IMR-90 (cell line): ENCODE measurements at regions not wholly inside any gene's neighbourhood (a gene's known extent, or its start where the extent isn't known, plus 50 kb on each side); places are given as distances from the start of the nearest gene placed in this dataset.

ENCODE experiments used
- ATAC-seq: fragments of 200-7000 bp; cut with Tn5 transposase; 2 replicates; pipeline ENCODE4 v1.9.1; 2020; ENCODE audit warnings: low read depth, mild to moderate bottlenecking, moderate library complexity
- BruUV-seq: library from RNA; stranded (reverse); fragments of 400-500 nt; replicated peaks from 2 replicates; lab custom pipeline; 2021; lab: Mats Ljungman, UMichigan
- CTCF ChIA-PET: fragments of 300-600 bp; formaldehyde crosslinking; extraction: SDS; loops from one replicate; lab custom pipeline; 2021; ENCODE audit warnings: antibody characterized with exemption; lab: Yijun Ruan, JAX
- POLR2A ChIA-PET: fragments of 300-600 bp; sonication (Branson Sonifier 250); formaldehyde crosslinking; loops from one replicate; lab custom pipeline; 2022; ENCODE audit warnings: antibody characterized with exemption; ENCODE audit not compliant: unreplicated experiment; lab: Charles Lee
- DNase-seq: peaks from one replicate; pipeline ENCODE4 v3.0.0; 2013
- H2AFZ ChIP-seq: replicated peaks from 2 replicates; pipeline ENCODE3; 2013; ENCODE audit warnings: low read length, mild to moderate bottlenecking; ENCODE audit not compliant: poor library complexity
- H2AK5ac ChIP-seq: 2 replicates; pipeline ENCODE4 v1.6.1; 2013; ENCODE audit warnings: low read depth, low read length, inconsistent platforms
- H2AK9ac ChIP-seq: replicated peaks from 2 replicates; pipeline ENCODE3; 2013; ENCODE audit warnings: mild to moderate bottlenecking, low read depth, low read length, moderate library complexity; ENCODE audit not compliant: poor library complexity
- H2BK120ac ChIP-seq: 2 replicates; pipeline ENCODE4 v1.6.1; 2013; ENCODE audit warnings: low read depth, low read length, inconsistent platforms
- H2BK15ac ChIP-seq: 3 replicates; pipeline ENCODE4 v1.6.1; 2013; ENCODE audit warnings: low read depth, low read length, inconsistent platforms
- H2BK20ac ChIP-seq: 2 replicates; pipeline ENCODE4 v1.6.1; 2013; ENCODE audit warnings: low read depth, mild to moderate bottlenecking, inconsistent platforms, low read length, moderate library complexity
- H2BK5ac ChIP-seq: 2 replicates; pipeline ENCODE4 v1.6.1; 2013; ENCODE audit warnings: mild to moderate bottlenecking, low read depth, low read length, inconsistent platforms; ENCODE audit not compliant: poor library complexity, severe bottlenecking
- H3K14ac ChIP-seq: replicated peaks from 2 replicates; pipeline ENCODE4 v1.6.1; 2013; ENCODE audit warnings: low read depth, low read length, inconsistent platforms
- H3K18ac ChIP-seq: 2 replicates; pipeline ENCODE4 v1.6.1; 2013; ENCODE audit warnings: low read depth, low read length, control low read depth
- H3K23ac ChIP-seq: 2 replicates; pipeline ENCODE4 v1.6.1; 2013; ENCODE audit warnings: low read depth, low read length, inconsistent platforms
- H3K27ac ChIP-seq: 2 replicates; pipeline ENCODE4 v1.5.1; 2013; ENCODE audit warnings: mild to moderate bottlenecking, control low read depth, low read length; ENCODE audit not compliant: insufficient read depth
- H3K27me3 ChIP-seq: 2 replicates; pipeline ENCODE4 v1.6.1; 2013; ENCODE audit warnings: low read length; ENCODE audit not compliant: control insufficient read depth, insufficient read depth
- H3K36me3 ChIP-seq: 2 replicates; pipeline ENCODE4 v1.6.1; 2013; ENCODE audit warnings: low read length, mixed read lengths; ENCODE audit not compliant: control insufficient read depth, insufficient read depth
- H3K4ac ChIP-seq: 2 replicates; pipeline ENCODE4 v1.6.1; 2013; ENCODE audit warnings: low read depth, low read length, inconsistent platforms
- H3K4me1 ChIP-seq: 2 replicates; pipeline ENCODE4 v1.6.1; 2013; ENCODE audit warnings: low read length, mixed read lengths; ENCODE audit not compliant: control insufficient read depth, insufficient read depth
- H3K4me2 ChIP-seq: 2 replicates; pipeline ENCODE4 v1.6.1; 2013; ENCODE audit warnings: low read depth, mild to moderate bottlenecking, control low read depth, low read length, moderate library complexity
- H3K4me3 ChIP-seq: 2 replicates; pipeline ENCODE4 v1.5.1; 2013; ENCODE audit warnings: low read depth, mild to moderate bottlenecking, control low read depth, low read length, moderate library complexity; ENCODE audit not compliant: insufficient read depth
- H3K56ac ChIP-seq: 2 replicates; pipeline ENCODE4 v1.6.1; 2013; ENCODE audit warnings: low read length, inconsistent platforms; ENCODE audit not compliant: insufficient read depth; ENCODE audit errors: extremely low read depth
- H3K79me1 ChIP-seq, 2 experiments: 2 replicates each; pipeline ENCODE4 v1.6.1; 2013; ENCODE audit warnings: low read length in 2 of 2, inconsistent platforms in 1 of 2, low read depth in 1 of 2
- H3K9ac ChIP-seq: 2 replicates; pipeline ENCODE4 v1.6.1; 2013; ENCODE audit warnings: low read depth, low read length, control low read depth
- H3K9me1 ChIP-seq: 2 replicates; pipeline ENCODE4 v1.6.1; 2013; ENCODE audit warnings: low read length, inconsistent platforms; ENCODE audit not compliant: insufficient read depth
- H3K9me3 ChIP-seq: 2 replicates; pipeline ENCODE4 v1.6.1; 2013; ENCODE audit warnings: low read length; ENCODE audit not compliant: control insufficient read depth, insufficient read depth
- H4K20me1 ChIP-seq: 2 replicates; pipeline ENCODE4 v1.6.1; 2013; ENCODE audit warnings: low read length, inconsistent platforms; ENCODE audit not compliant: insufficient read depth
- H4K5ac ChIP-seq: 2 replicates; pipeline ENCODE4 v1.6.1; 2013; ENCODE audit warnings: mild to moderate bottlenecking, low read depth, low read length, control low read depth
- H4K8ac ChIP-seq, 2 experiments: 2 replicates each; pipeline ENCODE4 v1.6.1; 2013; ENCODE audit warnings: low read depth in 2 of 2, low read length in 2 of 2, control low read depth in 1 of 2, inconsistent platforms in 1 of 2
- H4K91ac ChIP-seq: 2 replicates; pipeline ENCODE4 v1.6.1; 2013; ENCODE audit warnings: low read depth, low read length, inconsistent platforms; ENCODE audit not compliant: insufficient read depth
- CHD1 ChIP-seq: IDR thresholded peaks from 2 replicates; pipeline ENCODE4 v1.6.1; 2012; ENCODE audit warnings: low read depth, low read length, improper control_type of control experiment
- ELK1 ChIP-seq: fragments of 150-350 bp; IDR thresholded peaks from 2 replicates; pipeline ENCODE4 v1.6.1; 2016; ENCODE audit warnings: low read depth, mild to moderate bottlenecking, low read length, moderate library complexity, borderline replicate concordance
- MAFK ChIP-seq: IDR thresholded peaks from 2 replicates; pipeline ENCODE4 v1.6.1; 2012; ENCODE audit warnings: low read depth, low read length, improper control_type of control experiment
- MAZ ChIP-seq: IDR thresholded peaks from 2 replicates; pipeline ENCODE4 v1.6.1; 2012; ENCODE audit warnings: low read depth, mild to moderate bottlenecking, low read length, improper control_type of control experiment, moderate library complexity, borderline replicate concordance
- MXI1 ChIP-seq: IDR thresholded peaks from 2 replicates; pipeline ENCODE4 v1.6.1; 2012; ENCODE audit warnings: low read depth, mild to moderate bottlenecking, low read length, moderate library complexity, borderline replicate concordance
- NFE2L2 ChIP-seq: fragments of 150-350 bp; IDR thresholded peaks from 2 replicates; pipeline ENCODE4 v1.6.1; 2016; ENCODE audit warnings: low read depth, mild to moderate bottlenecking, low read length
- POLR2A ChIP-seq: IDR thresholded peaks from 2 replicates; pipeline ENCODE4 v1.6.1; 2012; ENCODE audit warnings: mild to moderate bottlenecking, low read depth, low read length
- RAD21 ChIP-seq: IDR thresholded peaks from 2 replicates; pipeline ENCODE4 v1.6.1; 2012; ENCODE audit warnings: low read length, improper control_type of control experiment
- RFX5 ChIP-seq: IDR thresholded peaks from 2 replicates; pipeline ENCODE4 v1.8.0; 2012; ENCODE audit warnings: low read depth, mild to moderate bottlenecking, low read length, moderate library complexity
- USF2 ChIP-seq: fragments of 150-350 bp; IDR thresholded peaks from 2 replicates; pipeline ENCODE4 v1.6.1; 2017; ENCODE audit warnings: mild to moderate bottlenecking, antibody characterized with exemption, low read length, low read depth
- WGBS, 2 experiments: methylation state at CpG; one replicate each; pipeline versions ENCODE4 v1.1.5 to v1.1.7; 2013; ENCODE audit warnings: missing lambda C conversion rate in 2 of 2; ENCODE audit not compliant: insufficient read length in 1 of 2; ENCODE audit errors: extremely low coverage in 2 of 2; 5-methylcytosine and 5-hydroxymethylcytosine counted together
- dilution Hi-C: fragments of 300-500 bp; cut with HindIII; formaldehyde crosslinking; loops from one replicate; pipeline ENCODE4 v1.14.3; 2018; ENCODE audit warnings: low sequenced_read_pairs; ENCODE audit not compliant: unreplicated experiment
- in situ Hi-C: fragments of 300-500 bp; cut with MboI; formaldehyde crosslinking; loops from 3 replicates; pipeline ENCODE4 v1.14.3; 2019; ENCODE audit warnings: low sequenced_read_pairs, inconsistent platforms, mixed read lengths
- intact Hi-C: fragments of 100-400 bp; cut with micrococcal nuclease; formaldehyde crosslinking; loops from 2 replicates; pipeline ENCODE4 v1.10.0; 2022

GRCh38 chr1:38577937-38578270 is 281.7 kb downstream of the RRAGC start:
- Histone ChIP-seq H4K5ac (no peak overlapping the region), H2BK15ac (no peak overlapping the region), H3K9me1 (no peaks in the 10 kb centered on the region), H3K56ac (no peak overlapping the region), H3K23ac (no peak overlapping the region), H2BK20ac (no peak overlapping the region), H3K4me2 (no peak overlapping the region), H2AK5ac (no peak overlapping the region), H3K4me3 (no peak overlapping the region), H3K9ac (no peak overlapping the region), H2AK9ac (no peak overlapping the region), H3K4me1 (no peaks in the 10 kb centered on the region), H4K20me1 (no peaks in the 10 kb centered on the region), H3K79me1 (no peaks in the 10 kb centered on the region), H3K27ac (no peak overlapping the region), H3K4ac (no peak overlapping the region), H3K14ac (no peak overlapping the region), H2BK120ac (no peak overlapping the region), H3K18ac (no peak overlapping the region), H4K91ac (no peak overlapping the region), H2BK5ac (no peak overlapping the region), H3K36me3 (no peaks in the 10 kb centered on the region), H3K9me3 (no peaks in the 10 kb centered on the region), H2AFZ (no peak overlapping the region), H3K27me3 (peaks cover 11% of the 10 kb centered on the region; the same call in 1 of the 2 replicates), H4K8ac (no peak overlapping the region)
- ChIA-PET POLR2A (no interaction called here), CTCF (interaction anchor here (1.5 kb wide), 1 partner anchor 10 kb away, joined by 4 read pairs; no protein-coding TSS in a partner anchor)
- in situ Hi-C loops, result no loop called here
- dilution Hi-C loops, result no loop called here
- no peak for DNase-seq
- no peak for ATAC-seq
- TF ChIP-seq ELK1 (no peak), USF2 (no peak), CHD1 (no peak), RAD21 (no peak), MAZ (no peak), POLR2A (no peak), MXI1 (no peak), RFX5 (no peak), NFE2L2 (no peak), MAFK (no peak)
- intact Hi-C loops, result no loop called here
- no TSS peak for BruUV-seq
- 6% methylated on average over 2 of the region's 5 CpGs; no CpG with 5 or more reads in 1 of the 2 experiments for WGBS, 2 experiments
